H7 (cell line): ENCODE measurements at regions not wholly inside any gene's neighbourhood (a gene's known extent, or its start where the extent isn't known, plus 50 kb on each side); places are given as distances from the start of the nearest gene placed in this dataset.
"Not testable (repeated sequence)": the region's sequence is repeated elsewhere in the genome, so short reads cannot be mapped to it uniquely, and the experiment has no call there.

Source experiments
- DNase-seq: peaks from one replicate; pipeline ENCODE4 v3.0.0; 2012
- H3K27me3 ChIP-seq: 2 replicates; pipeline ENCODE4 v1.6.0; 2011; ENCODE audit warnings: mild to moderate bottlenecking, low read length; ENCODE audit not compliant: control insufficient read depth, insufficient read depth
- H3K36me3 ChIP-seq: replicated peaks from 2 replicates; pipeline ENCODE4 v1.5.1; 2011; ENCODE audit warnings: low read length; ENCODE audit not compliant: control insufficient read depth, insufficient read depth
- H3K4me3 ChIP-seq: 2 replicates; pipeline ENCODE4 v1.5.1; 2011; ENCODE audit warnings: low read depth, mild to moderate bottlenecking, control low read depth, low read length, moderate library complexity; ENCODE audit not compliant: insufficient read depth

- H3K4me3 ChIP-seq, result no peak overlapping the region
- H3K36me3 ChIP-seq, result no peaks in the 10 kb centered on the region
- no peak for DNase-seq
- H3K27me3 ChIP-seq, result no peaks in the 10 kb centered on the region
These were observed 251.1 kb downstream of the ABCC12 start for GRCh38 chr16:47904691-47905090.

- Histone ChIP-seq H3K36me3 (no peaks in the 10 kb centered on the region), H3K4me3 (no peak overlapping the region), H3K27me3 (no peaks in the 10 kb centered on the region)
- DNase-seq, result no peak
These were observed 252.3 kb downstream of the ABCC12 start for GRCh38 chr16:47903470-47903869.

DNA sequence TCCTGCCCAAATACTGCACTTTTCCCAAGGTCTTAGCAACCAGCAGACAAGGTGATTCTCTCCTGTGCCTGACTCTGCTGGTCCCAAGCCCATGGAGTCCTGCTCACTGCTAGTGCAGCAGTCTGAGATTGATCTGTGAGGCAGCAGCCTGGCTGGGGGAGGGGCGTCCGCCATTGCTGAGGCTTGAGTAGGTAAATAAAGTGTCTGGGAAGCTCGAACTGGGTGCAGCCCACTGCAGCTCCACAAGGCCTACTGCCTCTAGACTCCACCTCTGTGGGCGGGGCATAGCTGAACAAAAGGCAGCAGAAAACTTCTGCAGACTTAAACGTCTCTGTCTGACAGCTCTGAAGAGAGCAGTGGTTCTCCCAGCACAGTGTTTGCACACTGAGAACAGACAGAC lies 258.7 kb downstream of the ABCC12 start:
- not testable (repeated sequence) for H3K36me3 ChIP-seq, DNase-seq, H3K27me3 ChIP-seq, H3K4me3 ChIP-seq

GRCh38 chr16:47895146-47895545 lies 260.6 kb downstream of the ABCC12 start:
- no peak overlapping the region for H3K4me3 ChIP-seq
- H3K36me3 ChIP-seq, result no peaks in the 10 kb centered on the region
- DNase-seq, result no peak
- no peaks in the 10 kb centered on the region for H3K27me3 ChIP-seq

GRCh38 chr16:47892999-47893398 lies 262.8 kb downstream of the ABCC12 start:
- DNase-seq, result no peak
- Histone ChIP-seq H3K36me3 (no peaks in the 10 kb centered on the region), H3K27me3 (no peaks in the 10 kb centered on the region), H3K4me3 (no peak overlapping the region)

- DNase-seq, result no peak
- Histone ChIP-seq H3K36me3 (no peaks in the 10 kb centered on the region), H3K4me3 (no peak overlapping the region), H3K27me3 (no peaks in the 10 kb centered on the region)
These were observed 267.1 kb downstream of the ABCC12 start for GRCh38 chr16:47888734-47889133.

DNA sequence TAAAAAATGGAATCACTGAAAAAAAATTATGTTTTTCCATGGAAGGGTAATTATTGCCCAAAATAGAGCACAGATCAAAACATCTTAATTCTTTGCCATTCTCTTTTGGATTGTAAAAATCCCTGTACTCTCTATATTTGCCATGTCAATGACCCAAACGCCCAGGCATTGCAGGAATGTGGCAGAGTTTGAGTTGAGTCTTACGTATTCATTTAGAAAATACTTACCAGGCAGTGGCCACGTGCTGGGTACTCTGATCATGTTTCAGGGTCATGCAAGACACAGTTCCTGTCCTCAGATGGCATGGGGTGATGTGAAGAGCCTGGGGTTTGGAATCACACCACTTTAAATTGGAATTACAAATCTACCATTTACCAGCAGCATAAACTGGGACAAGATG lies 267.7 kb downstream of the ABCC12 start:
- no peak for DNase-seq
- Histone ChIP-seq H3K4me3 (no peak overlapping the region), H3K36me3 (no peaks in the 10 kb centered on the region), H3K27me3 (no peaks in the 10 kb centered on the region)

GRCh38 chr16:47887496-47887895 lies 268.3 kb downstream of the ABCC12 start:
- Histone ChIP-seq H3K4me3 (no peak overlapping the region), H3K36me3 (no peaks in the 10 kb centered on the region)
- DNase-seq, result no peak

DNA sequence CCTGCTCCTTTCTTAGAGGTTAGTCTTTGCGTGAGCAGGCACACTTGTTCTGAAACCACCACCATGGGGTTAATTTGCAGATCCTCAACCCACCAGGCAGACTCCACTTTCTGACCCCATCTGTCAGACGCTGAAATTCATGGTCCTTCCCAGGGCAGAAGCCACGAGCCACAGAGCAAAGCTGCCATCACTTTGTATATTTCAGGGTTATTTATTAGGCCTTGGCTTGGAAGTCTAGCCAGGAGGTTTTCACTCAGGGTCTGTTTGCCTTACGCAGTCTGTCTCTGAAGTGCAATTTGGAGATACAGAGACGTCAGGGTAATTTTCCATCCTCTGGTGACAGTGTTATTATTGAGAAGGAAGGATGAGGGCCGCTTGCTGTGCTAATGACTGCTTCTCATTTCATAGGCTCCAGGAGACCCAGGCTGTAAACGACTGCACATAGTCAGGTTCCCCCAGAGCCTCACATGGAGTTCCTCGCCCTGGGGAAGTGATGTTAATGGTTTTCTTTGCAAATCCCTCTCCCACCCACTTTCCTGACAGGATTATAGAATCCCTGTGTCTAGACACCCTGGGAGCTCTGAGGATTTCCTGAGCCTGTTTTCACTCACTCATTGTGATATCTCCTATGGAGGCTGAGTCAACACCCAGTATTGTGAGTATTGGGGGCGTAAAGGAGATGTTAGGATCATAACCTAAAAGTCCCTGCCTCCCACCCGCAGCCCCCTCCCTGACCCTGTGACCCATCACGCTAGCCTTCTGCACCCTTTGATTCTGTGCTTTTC lies 269.0 kb downstream of the ABCC12 start:
- Histone ChIP-seq H3K27me3 (no peaks in the 10 kb centered on the region), H3K4me3 (no peak overlapping the region), H3K36me3 (no peaks in the 10 kb centered on the region)
- DNase-seq, result no peak

More at GRCh38 chr16:47887496-47887895, 268.3 kb downstream of the ABCC12 start:
- no peaks in the 10 kb centered on the region for H3K27me3 ChIP-seq

- no peak for DNase-seq
- Histone ChIP-seq H3K27me3 (no peaks in the 10 kb centered on the region), H3K36me3 (no peaks in the 10 kb centered on the region), H3K4me3 (no peak overlapping the region)
These were observed 269.7 kb downstream of the ABCC12 start for GRCh38 chr16:47886139-47886538.

- no peak for DNase-seq
- Histone ChIP-seq H3K4me3 (no peak overlapping the region), H3K27me3 (no peaks in the 10 kb centered on the region), H3K36me3 (no peaks in the 10 kb centered on the region)
These were observed 270.3 kb downstream of the ABCC12 start for GRCh38 chr16:47885489-47885888.

GRCh38 chr16:47884116-47884725 lies 271.6 kb downstream of the ABCC12 start:
- peak; percentile 24 for DNase-seq
- H3K27me3 ChIP-seq, result no peaks in the 10 kb centered on the region
- no peaks in the 10 kb centered on the region for H3K36me3 ChIP-seq
- H3K4me3 ChIP-seq, result no peak overlapping the region

- H3K4me3 ChIP-seq, result no peak overlapping the region
- H3K36me3 ChIP-seq, result no peaks in the 10 kb centered on the region
- no peak for DNase-seq
- no peaks in the 10 kb centered on the region for H3K27me3 ChIP-seq
These were observed 274.2 kb downstream of the ABCC12 start for GRCh38 chr16:47881574-47881973.

DNA sequence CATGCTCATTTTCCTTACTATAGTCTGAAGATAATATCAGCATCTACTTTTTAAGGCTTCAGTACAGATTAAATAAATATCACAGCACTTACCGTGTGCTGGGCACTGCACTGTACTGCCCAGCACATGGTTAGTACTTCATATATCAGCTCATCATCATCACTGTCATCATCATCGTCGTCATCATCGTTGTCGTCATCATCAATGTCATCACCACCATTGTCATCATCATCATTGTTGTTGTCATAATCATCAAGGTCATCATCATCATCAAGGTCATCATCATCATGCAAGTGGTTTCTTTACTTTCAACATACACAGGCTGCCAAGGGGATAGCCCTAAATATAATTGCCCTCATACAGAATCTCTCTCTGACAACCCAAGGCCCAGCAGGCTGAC lies 275.1 kb downstream of the ABCC12 start:
- Histone ChIP-seq H3K27me3 (no peaks in the 10 kb centered on the region), H3K36me3 (no peaks in the 10 kb centered on the region), H3K4me3 (no peak overlapping the region)
- DNase-seq, result no peak

DNA sequence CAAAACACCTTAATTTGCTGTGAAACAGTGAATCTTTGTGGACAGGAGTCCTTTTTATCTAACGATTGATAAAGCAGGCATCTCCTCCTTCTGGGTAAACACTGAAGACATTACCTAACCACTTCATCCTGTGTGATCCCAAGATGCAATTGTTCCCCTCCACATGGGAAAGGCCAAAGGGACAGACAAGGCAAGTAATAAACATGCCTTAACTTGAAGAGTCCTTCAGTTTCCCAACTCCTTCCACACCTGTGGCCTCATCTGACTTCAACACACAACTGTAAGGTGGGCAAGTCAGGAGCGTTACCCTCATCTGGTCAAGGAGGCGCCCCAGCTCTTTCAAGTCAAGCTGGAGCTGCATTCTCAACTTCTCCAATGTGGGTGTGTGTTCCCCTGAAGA lies 278.6 kb downstream of the ABCC12 start:
- Histone ChIP-seq H3K27me3 (no peaks in the 10 kb centered on the region), H3K4me3 (no peak overlapping the region)
- no peak for DNase-seq

More for the DNA sequence above, 278.6 kb downstream of the ABCC12 start:
- H3K36me3 ChIP-seq, result no peaks in the 10 kb centered on the region
